ENCODE measurements at regions not wholly inside any gene's neighbourhood (a gene's known extent, or its start where the extent isn't known, plus 50 kb on each side); places are given as distances from the start of the nearest gene placed in this dataset.

DNA sequence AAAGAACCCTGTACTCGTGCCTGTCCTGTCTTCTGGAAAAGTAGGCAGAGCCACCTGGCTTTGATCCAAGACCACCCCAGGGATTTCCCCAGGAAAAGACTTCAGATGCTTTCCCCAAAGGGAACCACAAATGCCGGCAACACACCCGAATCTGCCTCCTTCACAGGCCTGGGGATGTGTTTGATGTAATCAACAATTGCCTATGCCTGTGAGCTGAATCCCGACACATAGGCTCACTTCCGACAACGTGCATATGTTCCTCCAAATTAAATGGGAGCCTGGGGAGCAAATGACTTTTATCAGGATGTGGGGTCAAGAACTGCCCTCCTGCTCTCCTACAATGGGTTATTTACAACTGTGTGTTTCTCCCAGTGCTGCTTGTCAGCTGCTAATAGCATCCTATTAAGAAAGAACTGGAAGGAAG, 535.2 kb upstream of the CDH11 start:
- TF ChIP-seq, protein P1, sequence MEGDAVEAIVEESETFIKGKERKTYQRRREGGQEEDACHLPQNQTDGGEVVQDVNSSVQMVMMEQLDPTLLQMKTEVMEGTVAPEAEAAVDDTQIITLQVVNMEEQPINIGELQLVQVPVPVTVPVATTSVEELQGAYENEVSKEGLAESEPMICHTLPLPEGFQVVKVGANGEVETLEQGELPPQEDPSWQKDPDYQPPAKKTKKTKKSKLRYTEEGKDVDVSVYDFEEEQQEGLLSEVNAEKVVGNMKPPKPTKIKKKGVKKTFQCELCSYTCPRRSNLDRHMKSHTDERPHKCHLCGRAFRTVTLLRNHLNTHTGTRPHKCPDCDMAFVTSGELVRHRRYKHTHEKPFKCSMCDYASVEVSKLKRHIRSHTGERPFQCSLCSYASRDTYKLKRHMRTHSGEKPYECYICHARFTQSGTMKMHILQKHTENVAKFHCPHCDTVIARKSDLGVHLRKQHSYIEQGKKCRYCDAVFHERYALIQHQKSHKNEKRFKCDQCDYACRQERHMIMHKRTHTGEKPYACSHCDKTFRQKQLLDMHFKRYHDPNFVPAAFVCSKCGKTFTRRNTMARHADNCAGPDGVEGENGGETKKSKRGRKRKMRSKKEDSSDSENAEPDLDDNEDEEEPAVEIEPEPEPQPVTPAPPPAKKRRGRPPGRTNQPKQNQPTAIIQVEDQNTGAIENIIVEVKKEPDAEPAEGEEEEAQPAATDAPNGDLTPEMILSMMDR (IDR thresholded peaks at IDR 0.05; ENCODE audit: insufficient read depth, low read depth, low read length): no peak
- no peak for TF ChIP-seq EZH2 (IDR thresholded peaks at IDR 0.05; ENCODE audit: insufficient read depth, low read length)
